ENCODE measurements at regions not wholly inside any gene's neighbourhood (a gene's known extent, or its start where the extent isn't known, plus 50 kb on each side); places are given as distances from the start of the nearest gene placed in this dataset.
"Not testable (repeated sequence)": the region's sequence is repeated elsewhere in the genome, so short reads cannot be mapped to it uniquely, and the experiment has no call there.

- WGBS, 2 experiments (ENCODE audit: extremely low coverage in 1 of 2, insufficient coverage in 1 of 2, insufficient read length in 1 of 2, insufficient replicate concordance in 2 of 2, low coverage in 1 of 2, low lambda C conversion rate in 2 of 2, missing lambda C conversion rate in 1 of 2), result 70% methylated on average over 1 of the region's 2 CpGs; no CpG with 5 or more reads in 1 of the 2 experiments
- H3K27ac ChIP-seq (ENCODE audit: low read depth, low read length); CTCF ChIA-PET (ENCODE audit: partially characterized antibody); H2BK12ac ChIP-seq (ENCODE audit: low read depth, low read length); H3K79me1 ChIP-seq (ENCODE audit: low read depth, low read length); POLR2A ChIA-PET (ENCODE audit: partially characterized antibody); H4K91ac ChIP-seq (replicated peaks; ENCODE audit: insufficient read length, low read length); H3K4ac ChIP-seq (replicated peaks; ENCODE audit: insufficient read length, low read depth, low read length); H3K18ac ChIP-seq (ENCODE audit: extremely low read depth, low read length); H3K23me2 ChIP-seq (ENCODE audit: low read depth, low read length); H3K23ac ChIP-seq (ENCODE audit: insufficient read length); H4K8ac ChIP-seq (ENCODE audit: extremely low read depth, insufficient read depth, low read length); H2AK5ac ChIP-seq (ENCODE audit: low read depth, low read length); H2AFZ ChIP-seq (ENCODE audit: low read length); H3K79me2 ChIP-seq (ENCODE audit: control insufficient read depth in 1 of 2, insufficient read depth in 2 of 2, low read length in 2 of 2); H3K56ac ChIP-seq (replicated peaks; ENCODE audit: insufficient read length, low read depth, low read length); FAIRE-seq; H4K20me1 ChIP-seq (replicated peaks in 1 of 2; ENCODE audit: control insufficient read depth in 1 of 2, insufficient read depth in 2 of 2, low read length in 2 of 2); H3K36me3 ChIP-seq (ENCODE audit: control insufficient read depth in 2 of 4, insufficient read depth in 4 of 4, low read length in 3 of 4); H3K27me3 ChIP-seq (replicated peaks in 1 of 4; ENCODE audit: control insufficient read depth in 3 of 4, extremely low read depth in 1 of 4, insufficient read depth in 3 of 4, low read length in 3 of 4); H2BK20ac ChIP-seq (ENCODE audit: low read length); H3K14ac ChIP-seq (ENCODE audit: insufficient read length); DNase-seq (ENCODE audit: low read depth in 1 of 2, low spot score in 2 of 2); H4K5ac ChIP-seq (ENCODE audit: insufficient read length, low read depth, low read length); H2BK15ac ChIP-seq (ENCODE audit: low read length); H3K4me2 ChIP-seq (ENCODE audit: insufficient read depth in 1 of 2, low read depth in 2 of 2, low read length in 2 of 2); H3K9ac ChIP-seq (replicated peaks in 1 of 4; ENCODE audit: extremely low read depth in 1 of 4, low read depth in 3 of 4, low read length in 3 of 4); H2BK5ac ChIP-seq (ENCODE audit: low read depth, low read length); H3K4me1 ChIP-seq (replicated peaks in 1 of 4; ENCODE audit: control insufficient read depth in 3 of 4, insufficient read depth in 4 of 4, low read length in 3 of 4); H2BK120ac ChIP-seq (replicated peaks; ENCODE audit: low read depth, low read length); H3K4me3 ChIP-seq (ENCODE audit: extremely low read depth in 1 of 4, insufficient read depth in 2 of 4, low read depth in 3 of 4, low read length in 4 of 4): not testable (repeated sequence)
- peaks cover 7 to 47% of the 10 kb centered on the region in 2 experiments; a peak in 3 of 4 replicates for H3K9me3 ChIP-seq (ENCODE audit: insufficient read depth in 2 of 2, low read depth in 1 of 2, low read length in 1 of 2)
Measured at GRCh38 chr14:19163891-19164290, 196.7 kb downstream of the POTEM start.

DNA sequence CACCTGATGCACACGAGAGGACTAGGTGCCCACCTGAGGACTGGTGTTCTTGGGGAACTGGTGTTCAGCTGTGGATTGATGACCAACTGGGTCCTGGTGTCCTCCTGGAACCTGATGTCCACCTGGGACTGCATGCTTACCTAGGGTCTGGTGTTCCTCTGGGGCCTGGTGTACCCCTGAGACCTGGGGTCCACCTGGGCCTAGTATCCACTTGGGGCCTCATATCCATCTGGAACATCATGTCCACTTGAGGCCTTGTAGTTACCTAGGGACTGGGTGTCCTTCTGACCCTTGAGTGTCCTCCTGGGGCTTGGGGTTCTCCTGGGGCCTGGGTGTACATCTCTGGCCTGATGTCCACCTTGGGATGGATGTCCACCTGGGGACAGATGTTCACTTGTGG lies 197.2 kb downstream of the POTEM start:
- H2BK20ac ChIP-seq (ENCODE audit: low read length); H3K4me3 ChIP-seq (ENCODE audit: extremely low read depth in 1 of 4, insufficient read depth in 2 of 4, low read depth in 3 of 4, low read length in 4 of 4); H2AK5ac ChIP-seq (ENCODE audit: low read depth, low read length); H2BK120ac ChIP-seq (replicated peaks; ENCODE audit: low read depth, low read length); H3K9ac ChIP-seq (replicated peaks in 1 of 4; ENCODE audit: extremely low read depth in 1 of 4, low read depth in 3 of 4, low read length in 3 of 4); H3K18ac ChIP-seq (ENCODE audit: extremely low read depth, low read length); H4K8ac ChIP-seq (ENCODE audit: extremely low read depth, insufficient read depth, low read length); H2BK15ac ChIP-seq (ENCODE audit: low read length); H3K79me1 ChIP-seq (ENCODE audit: low read depth, low read length); CTCF ChIA-PET (ENCODE audit: partially characterized antibody); H3K27ac ChIP-seq (ENCODE audit: low read depth, low read length); FAIRE-seq; H4K20me1 ChIP-seq (replicated peaks in 1 of 2; ENCODE audit: control insufficient read depth in 1 of 2, insufficient read depth in 2 of 2, low read length in 2 of 2); H3K14ac ChIP-seq (ENCODE audit: insufficient read length); H4K91ac ChIP-seq (replicated peaks; ENCODE audit: insufficient read length, low read length); H3K4ac ChIP-seq (replicated peaks; ENCODE audit: insufficient read length, low read depth, low read length); H2BK5ac ChIP-seq (ENCODE audit: low read depth, low read length); POLR2A ChIA-PET (ENCODE audit: partially characterized antibody); H3K79me2 ChIP-seq (ENCODE audit: control insufficient read depth in 1 of 2, insufficient read depth in 2 of 2, low read length in 2 of 2); H2BK12ac ChIP-seq (ENCODE audit: low read depth, low read length); DNase-seq (ENCODE audit: low read depth in 1 of 2, low spot score in 2 of 2); H4K5ac ChIP-seq (ENCODE audit: insufficient read length, low read depth, low read length); H3K23me2 ChIP-seq (ENCODE audit: low read depth, low read length); H3K23ac ChIP-seq (ENCODE audit: insufficient read length); H3K56ac ChIP-seq (replicated peaks; ENCODE audit: insufficient read length, low read depth, low read length); H3K36me3 ChIP-seq (ENCODE audit: control insufficient read depth in 2 of 4, insufficient read depth in 4 of 4, low read length in 3 of 4); H3K27me3 ChIP-seq (replicated peaks in 1 of 4; ENCODE audit: control insufficient read depth in 3 of 4, extremely low read depth in 1 of 4, insufficient read depth in 3 of 4, low read length in 3 of 4); H3K4me1 ChIP-seq (replicated peaks in 1 of 4; ENCODE audit: control insufficient read depth in 3 of 4, insufficient read depth in 4 of 4, low read length in 3 of 4); H2AFZ ChIP-seq (ENCODE audit: low read length); H3K4me2 ChIP-seq (ENCODE audit: insufficient read depth in 1 of 2, low read depth in 2 of 2, low read length in 2 of 2): not testable (repeated sequence)
- peaks cover 7 to 48% of the 10 kb centered on the region in 2 experiments; a peak in 3 of 4 replicates for H3K9me3 ChIP-seq (ENCODE audit: insufficient read depth in 2 of 2, low read depth in 1 of 2, low read length in 1 of 2)
- no CpG with 5 or more reads among the region's 1 CpG for WGBS, 2 experiments (ENCODE audit: extremely low coverage in 1 of 2, insufficient coverage in 1 of 2, insufficient read length in 1 of 2, insufficient replicate concordance in 2 of 2, low coverage in 1 of 2, low lambda C conversion rate in 2 of 2, missing lambda C conversion rate in 1 of 2)
